Hepatic stellate cell (primary cell): ENCODE measurements at regions not wholly inside any gene's neighbourhood (a gene's known extent, or its start where the extent isn't known, plus 50 kb on each side); places are given as distances from the start of the nearest gene placed in this dataset.

Experiments used
- DNase-seq: peaks from one replicate; pipeline ENCODE4 v3.0.0; 2011; ENCODE audit warnings: low spot score

DNA sequence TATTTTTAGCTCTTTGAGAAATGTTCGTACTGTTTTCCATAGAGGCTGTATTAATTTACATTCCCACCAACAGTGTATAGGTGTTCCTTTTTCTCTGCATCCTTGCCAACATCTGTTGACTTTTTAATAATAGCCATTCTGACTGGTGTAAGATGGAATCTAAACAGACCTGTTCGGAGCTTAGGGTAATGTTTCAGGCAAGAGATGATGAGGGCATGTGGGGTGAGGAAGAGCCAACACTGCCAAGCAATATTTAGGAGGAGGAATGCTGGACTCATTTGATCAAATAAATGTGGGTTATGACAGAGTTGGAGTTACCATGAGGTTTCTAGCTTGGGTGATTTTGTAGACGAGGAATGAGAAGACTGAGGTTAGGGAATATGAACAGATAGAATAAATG, 382.9 kb downstream of the KLF12 start:
- DNase-seq = no peak

DNA sequence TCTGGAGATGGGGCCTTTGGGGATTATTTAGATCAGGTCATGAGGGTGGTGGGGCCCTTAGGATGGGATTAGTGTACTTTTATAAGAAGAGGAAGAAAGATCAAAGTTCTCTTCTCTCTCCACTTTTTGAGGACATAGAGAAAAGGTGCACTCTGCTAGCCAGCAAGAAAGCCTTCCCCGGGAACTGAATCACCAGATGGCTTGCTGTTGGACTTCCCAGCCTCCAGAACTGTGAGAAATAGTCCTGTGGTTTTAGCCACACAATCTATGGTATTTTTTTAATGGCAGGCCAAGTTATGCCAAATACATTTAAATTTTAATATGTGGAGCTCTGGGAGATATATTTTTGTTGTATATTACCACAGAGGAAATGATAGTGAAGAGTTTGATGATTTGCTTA, 385.8 kb downstream of the KLF12 start:
- no peak for DNase-seq

DNA sequence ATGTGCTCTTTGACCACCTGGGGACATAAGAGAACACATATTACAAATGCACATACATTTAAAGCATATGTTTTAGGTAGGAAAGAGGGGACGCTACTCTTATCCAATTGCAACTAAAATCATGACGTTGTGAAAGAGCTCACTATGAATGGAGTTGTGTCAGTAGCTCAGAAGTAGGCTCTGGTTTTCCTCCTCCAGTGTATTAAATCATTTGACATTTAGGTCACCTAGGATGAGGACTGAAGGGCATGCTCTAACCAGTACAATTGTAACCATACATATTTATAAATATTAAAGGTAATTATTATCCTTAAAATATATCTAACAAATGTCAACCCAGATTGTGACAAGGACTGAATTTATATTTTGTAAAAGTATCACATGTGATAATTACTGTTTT, 389.0 kb downstream of the KLF12 start:
- no peak for DNase-seq

- no peak for DNase-seq
These were observed 391.2 kb downstream of the KLF12 start for GRCh38 chr13:73742982-73743381.

- no peak for DNase-seq
These were observed 392.5 kb downstream of the KLF12 start for GRCh38 chr13:73741742-73742141.

- DNase-seq = no peak
These were observed 393.1 kb downstream of the KLF12 start for GRCh38 chr13:73741111-73741510.

GRCh38 chr13:73740666-73741065, 393.5 kb downstream of the KLF12 start:
- no peak for DNase-seq

- no peak for DNase-seq
These were observed 394.8 kb downstream of the KLF12 start for GRCh38 chr13:73739394-73739793.

DNA sequence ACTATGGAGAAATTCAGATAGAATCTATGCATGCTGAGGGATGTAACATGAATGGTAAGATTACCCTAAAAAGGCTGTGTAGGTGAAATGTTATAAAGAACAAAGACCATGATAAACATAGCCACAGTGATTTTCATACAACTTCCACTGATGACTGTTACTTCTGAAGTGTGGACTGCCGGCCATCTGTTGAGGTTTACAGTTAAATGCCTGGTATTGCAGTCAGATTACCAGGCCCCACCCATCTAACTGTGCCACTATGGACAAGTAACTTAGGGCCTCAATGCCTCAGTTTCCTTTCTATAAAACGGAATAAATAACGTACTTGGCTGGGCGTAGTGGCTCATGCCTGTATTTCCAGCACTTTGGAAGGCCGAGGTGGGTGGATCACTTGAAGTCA, 395.6 kb downstream of the KLF12 start:
- no peak for DNase-seq

GRCh38 chr13:73737214-73737613, 397.0 kb downstream of the KLF12 start:
- DNase-seq = no peak

DNA sequence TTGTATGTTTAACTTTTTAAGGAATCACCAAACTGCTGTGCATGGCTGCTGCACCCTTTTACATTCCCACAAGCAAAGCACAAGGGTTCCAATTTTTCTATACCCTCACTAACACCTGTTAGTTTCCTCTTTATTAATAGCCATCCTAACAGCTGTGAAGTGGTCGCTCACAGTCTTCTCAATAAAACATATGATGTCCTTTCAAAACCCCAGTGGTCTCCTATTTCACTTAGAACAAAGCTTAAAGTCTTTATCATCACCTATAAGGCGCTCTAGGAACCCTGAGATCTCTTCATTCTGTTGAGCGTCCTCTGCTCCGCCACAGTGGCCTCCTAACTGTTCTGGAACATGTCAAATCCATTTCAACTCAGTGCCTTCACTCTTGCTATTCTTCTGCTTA, 400.5 kb downstream of the KLF12 start:
- DNase-seq = no peak

DNA sequence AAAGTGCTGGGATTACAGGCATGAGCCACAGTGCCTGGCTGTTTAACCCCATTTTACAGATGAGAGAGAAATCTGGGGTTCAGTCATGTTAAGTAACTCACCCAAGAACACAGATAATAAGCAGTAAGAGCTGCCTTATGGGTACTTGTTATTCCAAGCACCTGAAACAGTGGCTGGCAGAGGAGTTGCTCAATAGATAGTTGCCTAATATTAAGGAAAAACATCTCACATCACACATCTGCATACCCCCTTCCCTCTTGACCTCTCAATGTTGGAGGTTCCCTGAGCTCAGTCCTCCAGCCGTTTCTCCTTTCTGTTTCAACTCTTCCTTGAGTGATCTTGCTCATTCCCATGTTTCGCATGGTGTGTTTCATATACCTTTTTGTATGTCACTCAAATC, 401.9 kb downstream of the KLF12 start:
- DNase-seq = no peak

GRCh38 chr13:73731564-73731963, 402.6 kb downstream of the KLF12 start:
- no peak for DNase-seq

DNA sequence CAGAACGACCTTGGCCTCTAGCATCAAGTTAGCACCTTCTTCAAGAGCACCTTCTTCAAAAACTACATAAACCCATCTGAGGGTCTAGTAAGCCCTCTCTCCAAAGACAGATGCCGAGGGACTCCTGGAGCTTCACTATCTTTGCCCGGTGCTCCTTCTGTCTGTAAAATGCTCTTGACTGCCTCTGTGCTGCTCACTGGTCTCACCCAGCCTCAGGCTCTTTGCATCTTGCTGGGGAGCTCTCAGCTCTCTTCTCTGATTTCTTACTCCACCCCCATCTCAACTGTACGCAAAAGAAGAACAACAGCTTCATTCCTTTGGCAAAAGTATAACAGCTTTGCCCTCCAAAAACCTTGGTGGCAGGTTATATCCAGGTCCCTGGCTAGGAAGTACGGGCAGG, 404.2 kb downstream of the KLF12 start:
- no peak for DNase-seq

- no peak for DNase-seq
These were observed 405.2 kb downstream of the KLF12 start for GRCh38 chr13:73729046-73729445.

GRCh38 chr13:73722120-73722519, 412.1 kb downstream of the KLF12 start:
- no peak for DNase-seq

GRCh38 chr13:73721571-73721970, 412.6 kb downstream of the KLF12 start:
- DNase-seq = no peak

- no peak for DNase-seq
These were observed 413.9 kb downstream of the KLF12 start for GRCh38 chr13:73720216-73720840.

DNA sequence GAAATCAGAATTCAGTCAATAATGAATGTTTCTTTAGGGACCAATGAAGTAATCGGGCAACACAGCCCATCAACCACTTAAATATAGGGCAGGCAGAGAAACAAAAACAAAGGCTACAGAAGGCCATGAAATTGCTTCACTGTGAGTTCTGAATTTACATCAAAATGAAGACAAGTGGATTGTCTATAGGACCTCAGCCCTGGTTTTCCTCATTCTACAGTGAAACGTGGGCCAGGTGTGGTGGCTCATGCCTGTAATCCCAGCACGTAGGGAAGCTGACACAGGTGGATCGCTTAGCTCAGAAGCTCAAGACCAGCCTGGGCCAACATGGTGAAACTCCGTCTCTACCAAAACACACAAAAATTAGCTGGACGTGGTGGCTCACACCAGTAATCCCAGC, 416.0 kb downstream of the KLF12 start:
- DNase-seq = no peak

GRCh38 chr13:73717632-73718031, 416.6 kb downstream of the KLF12 start:
- peak; percentile 18 for DNase-seq

DNA sequence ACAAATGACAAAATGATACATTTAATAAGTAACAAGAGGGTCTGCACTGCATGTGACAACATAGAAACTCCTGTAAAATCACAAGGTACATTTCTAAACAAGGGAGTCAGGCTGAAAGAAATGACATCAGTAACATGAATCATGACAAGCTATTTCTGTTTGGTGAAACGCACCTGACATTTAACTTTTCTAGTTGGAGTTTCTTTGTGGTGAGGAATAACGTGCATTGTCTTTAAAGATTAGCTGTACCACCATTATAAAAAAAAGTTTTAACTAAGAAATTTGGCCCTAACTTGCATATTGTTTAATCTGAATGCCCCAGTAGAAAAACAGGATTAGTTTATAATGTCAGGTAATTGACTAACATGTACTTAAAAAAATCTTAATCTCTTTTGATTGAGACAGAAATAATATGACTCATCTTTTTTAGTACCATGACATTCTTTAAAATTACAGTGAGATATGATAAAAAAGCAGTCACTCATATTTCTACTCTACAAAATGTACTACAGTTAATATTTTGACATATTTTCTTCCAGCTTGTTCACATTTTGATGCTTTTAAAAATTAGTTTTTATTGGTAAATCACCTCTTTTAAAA, 418.2 kb downstream of the KLF12 start:
- DNase-seq = no peak

DNA sequence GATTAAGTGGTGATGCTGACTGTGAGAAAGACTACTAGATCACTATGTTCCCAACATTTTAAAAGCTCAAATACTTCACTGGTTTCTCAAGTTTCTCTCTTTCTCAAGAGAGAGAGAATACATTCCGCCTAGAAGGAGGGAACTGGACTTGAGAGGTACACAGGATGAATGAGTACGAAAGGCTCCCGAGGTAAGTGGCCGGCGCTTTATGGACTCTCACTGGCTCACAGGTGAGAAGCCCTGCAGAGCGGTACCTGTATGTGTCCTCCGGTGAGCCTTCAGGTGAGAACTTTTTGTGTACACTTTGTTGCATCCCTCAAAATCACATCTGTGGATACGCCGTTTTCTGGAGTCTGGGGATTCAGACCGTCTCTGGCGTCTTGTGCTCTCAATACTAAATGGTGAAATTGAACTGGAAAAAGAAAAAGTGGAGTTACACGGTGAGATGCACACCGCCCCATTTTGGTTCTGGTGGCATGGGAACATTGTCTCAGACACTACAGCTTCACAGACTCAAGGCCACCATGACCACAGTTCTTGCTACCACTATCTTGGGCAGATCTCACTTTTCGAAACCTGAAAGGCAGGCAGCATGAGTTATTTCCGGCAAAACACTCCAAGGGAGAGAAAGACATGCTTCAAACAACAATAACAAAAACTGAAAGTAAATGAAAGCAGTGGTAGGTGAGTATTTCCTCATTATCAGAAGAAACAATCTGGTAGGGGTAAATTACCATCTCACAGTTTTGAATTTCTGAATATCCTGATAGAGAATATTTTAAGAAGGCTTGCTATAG, 418.9 kb downstream of the KLF12 start:
- no peak for DNase-seq

DNA sequence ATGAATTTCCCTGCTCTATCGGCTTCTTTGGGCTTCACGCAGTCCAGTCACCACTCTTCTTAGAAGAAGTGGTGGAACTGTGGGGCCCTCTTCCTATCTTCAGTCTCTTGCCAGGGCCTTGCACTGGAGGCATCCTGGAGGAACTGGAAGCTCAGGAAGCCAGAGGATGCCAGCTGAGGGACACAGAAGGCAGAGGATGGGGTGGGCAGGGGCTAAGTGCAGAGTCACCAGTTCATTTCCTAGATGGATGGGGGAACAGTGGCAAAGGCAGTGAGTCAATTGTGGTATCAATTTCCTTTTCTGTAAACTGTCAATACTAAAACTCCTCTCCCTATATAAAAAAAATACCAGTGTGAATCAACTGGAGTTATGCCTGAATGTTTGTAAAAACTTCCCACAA, 419.7 kb downstream of the KLF12 start:
- no peak for DNase-seq
